B cell (primary cell): ENCODE measurements at regions not wholly inside any gene's neighbourhood (a gene's known extent, or its start where the extent isn't known, plus 50 kb on each side); places are given as distances from the start of the nearest gene placed in this dataset.
"Not testable (repeated sequence)": the region's sequence is repeated elsewhere in the genome, so short reads cannot be mapped to it uniquely, and the experiment has no call there.

ENCODE experiments used
- ATAC-seq: fragments of 200-7000 bp; cut with Tn5 transposase; one replicate; pipeline ENCODE4 v1.10.0; 2021; ENCODE audit warnings: low read depth, mild to moderate bottlenecking, moderate number of reproducible peaks, moderate library complexity
- CTCF ChIA-PET: fragments of 350-600 bp; sonication (Branson Sonifier 250); formaldehyde crosslinking; loops from one replicate; lab custom pipeline; 2021; ENCODE audit warnings: antibody characterized with exemption, inconsistent platforms; lab: Charles Lee
- POLR2A ChIA-PET: fragments of 350-600 bp; sonication (Branson Sonifier 250); formaldehyde crosslinking; loops from one replicate; lab custom pipeline; 2021; ENCODE audit warnings: antibody characterized with exemption; lab: Charles Lee
- DNase-seq: peaks from one replicate; pipeline ENCODE4 v3.0.0; 2013
- H2AFZ ChIP-seq: 2 replicates; pipeline ENCODE4 v1.6.1; 2012; ENCODE audit warnings: mild to moderate bottlenecking, low read depth, low read length; ENCODE audit not compliant: insufficient read depth, poor library complexity, severe bottlenecking
- H3K27ac ChIP-seq, 2 donors: 1 replicate in 1 of 2; 2 replicates in 1 of 2; pipeline ENCODE4 v1.5.1; 2012 to 2013; ENCODE audit warnings: low read length in 2 of 2, mild to moderate bottlenecking in 2 of 2, moderate library complexity in 1 of 2
- H3K27me3 ChIP-seq, 4 experiments: fragments of 200-600 bp in 1 of 4; sonication (generic) in 1 of 4; replicated peaks in 1 of 4; 1 replicate in 2 of 4; 2 replicates in 2 of 4; pipeline versions ENCODE4 v1.6.1 to v1.7.0; 2013 to 2016; ENCODE audit warnings: low read length in 3 of 4, mild to moderate bottlenecking in 2 of 4, mixed read lengths in 1 of 4, moderate library complexity in 1 of 4; ENCODE audit not compliant: insufficient read depth in 4 of 4, control insufficient read depth in 3 of 4; ENCODE audit errors: control extremely low read depth in 1 of 4
- H3K36me3 ChIP-seq, 2 experiments: replicated peaks in 1 of 2; 1 replicate in 1 of 2; 2 replicates in 1 of 2; pipeline versions ENCODE4 v1.6.1 to v1.7.1; 2013; ENCODE audit warnings: low read length in 1 of 2; ENCODE audit not compliant: insufficient read depth in 2 of 2, control insufficient read depth in 1 of 2; ENCODE audit errors: control extremely low read depth in 1 of 2, extremely low read depth in 1 of 2
- H3K4me1 ChIP-seq, 2 donors: fragments of 200-600 bp in 1 of 2; sonication (generic) in 1 of 2; 1 replicate in 1 of 2; 2 replicates in 1 of 2; pipeline versions ENCODE4 v1.5.1 to v1.6.1; 2013 to 2017; ENCODE audit warnings: low read length in 2 of 2; ENCODE audit not compliant: control insufficient read depth in 2 of 2, insufficient read depth in 2 of 2
- H3K4me2 ChIP-seq: replicated peaks from 2 replicates; pipeline ENCODE3; 2012; ENCODE audit warnings: mild to moderate bottlenecking, low read depth, low read length; ENCODE audit not compliant: poor library complexity, severe bottlenecking
- H3K4me3 ChIP-seq, 5 experiments: fragments of 200-600 bp in 1 of 5; sonication (generic) in 1 of 5; 1 replicate in 3 of 5; 2 replicates in 2 of 5; pipeline versions ENCODE4 v1.5.1 to v1.7.0; 2011 to 2016; ENCODE audit warnings: low read length in 4 of 5, mild to moderate bottlenecking in 4 of 5, low read depth in 2 of 5, control low read depth in 1 of 5, moderate library complexity in 1 of 5; ENCODE audit not compliant: insufficient read depth in 1 of 5; ENCODE audit errors: control extremely low read depth in 1 of 5, extremely low read depth in 1 of 5
- H3K79me2 ChIP-seq: fragments of 200-600 bp; sonication (generic); one replicate; pipeline ENCODE4 v1.6.0; 2016; ENCODE audit warnings: low read length; ENCODE audit not compliant: control insufficient read depth, insufficient read depth
- H3K9ac ChIP-seq: fragments of 200-600 bp; sonication (generic); 2 replicates; pipeline ENCODE4 v1.6.1; 2017; ENCODE audit warnings: mild to moderate bottlenecking, low read length, moderate library complexity
- H3K9me3 ChIP-seq, 3 donors: one replicate each; pipeline versions ENCODE4 v1.6.1 to v1.7.1; 2013; ENCODE audit warnings: low read length in 2 of 3; ENCODE audit not compliant: control insufficient read depth in 2 of 3, insufficient read depth in 1 of 3; ENCODE audit errors: control extremely low read depth in 1 of 3
- H4K20me1 ChIP-seq: 2 replicates; pipeline ENCODE4 v1.6.0; 2012; ENCODE audit warnings: mild to moderate bottlenecking, low read length; ENCODE audit not compliant: insufficient read depth, control insufficient read depth, poor library complexity, severe bottlenecking
- H3K27ac Mint-ChIP-seq: one replicate; pipeline ENCODE4 v1.8.0; 2021; ENCODE audit warnings: mixed read lengths
- H3K27me3 Mint-ChIP-seq: one replicate; pipeline ENCODE4 v1.8.0; 2021; ENCODE audit warnings: mixed read lengths
- H3K4me1 Mint-ChIP-seq: one replicate; pipeline ENCODE4 v1.8.0; 2021; ENCODE audit warnings: mixed read lengths
- H3K4me3 Mint-ChIP-seq: one replicate; pipeline ENCODE4 v1.8.0; 2021; ENCODE audit warnings: mixed read lengths
- H3K9me3 Mint-ChIP-seq: one replicate; pipeline ENCODE4 v1.8.0; 2022; ENCODE audit warnings: mixed read lengths; ENCODE audit not compliant: insufficient read depth
- EZH2 ChIP-seq: IDR thresholded peaks from 2 replicates; pipeline ENCODE4 v1.6.1; 2012; ENCODE audit warnings: borderline replicate concordance, low read depth, mild to moderate bottlenecking, moderate library complexity, low read length; ENCODE audit not compliant: insufficient read depth, poor library complexity, severe bottlenecking
- WGBS: methylation state at CpG from one replicate; pipeline ENCODE4 v1.1.5; 2013; ENCODE audit warnings: missing lambda C conversion rate; ENCODE audit not compliant: insufficient coverage; 5-methylcytosine and 5-hydroxymethylcytosine counted together
- intact Hi-C: fragments of 100-400 bp; cut with micrococcal nuclease; formaldehyde crosslinking; loops from one replicate; pipeline ENCODE4 v1.10.0; 2022
- TF ChIP-seq, protein P1 (sequence below): fragments of 200-600 bp; IDR thresholded peaks from one replicate; pipeline ENCODE4 v1.8.0; 2022; ENCODE audit warnings: antibody characterized with exemption, mild to moderate bottlenecking

DNA sequence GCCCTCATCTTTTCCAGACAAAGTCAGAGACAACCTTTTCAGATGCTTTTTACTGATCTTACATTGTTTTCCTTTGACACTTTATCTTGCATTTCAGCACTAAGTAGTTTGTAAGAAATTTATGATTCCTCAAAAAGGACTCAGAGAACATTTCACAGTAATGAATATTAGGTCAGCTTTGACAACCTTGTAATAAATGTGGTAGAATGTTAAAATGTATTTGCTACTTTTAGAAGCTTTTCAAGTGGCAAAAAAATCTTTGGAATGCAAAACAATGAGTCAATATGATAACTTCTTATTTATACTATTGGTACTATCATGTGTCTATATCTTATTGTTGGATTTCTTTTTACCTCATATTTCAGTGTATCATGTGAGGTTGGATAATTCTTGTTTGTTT lies 146.2 kb upstream of the FAT4 start:
- no peaks in the 10 kb centered on the region for H3K27me3 ChIP-seq
- H3K27me3 Mint-ChIP-seq = no peaks in the 10 kb centered on the region
- no peak overlapping the region for H3K9ac ChIP-seq
- no peak for ATAC-seq
- no peaks in the 10 kb centered on the region for H3K36me3 ChIP-seq
- H3K4me2 ChIP-seq = no peak overlapping the region
- no peaks in the 10 kb centered on the region for H3K4me1 ChIP-seq
- no peak overlapping the region for H3K4me3 Mint-ChIP-seq
- no peak for DNase-seq
- no peaks in the 10 kb centered on the region for H3K4me1 Mint-ChIP-seq
- H3K27ac ChIP-seq = no peak overlapping the region
- no peaks in the 10 kb centered on the region for H3K79me2 ChIP-seq
- TF ChIP-seq EZH2 = no peak
- TF ChIP-seq, protein P1, sequence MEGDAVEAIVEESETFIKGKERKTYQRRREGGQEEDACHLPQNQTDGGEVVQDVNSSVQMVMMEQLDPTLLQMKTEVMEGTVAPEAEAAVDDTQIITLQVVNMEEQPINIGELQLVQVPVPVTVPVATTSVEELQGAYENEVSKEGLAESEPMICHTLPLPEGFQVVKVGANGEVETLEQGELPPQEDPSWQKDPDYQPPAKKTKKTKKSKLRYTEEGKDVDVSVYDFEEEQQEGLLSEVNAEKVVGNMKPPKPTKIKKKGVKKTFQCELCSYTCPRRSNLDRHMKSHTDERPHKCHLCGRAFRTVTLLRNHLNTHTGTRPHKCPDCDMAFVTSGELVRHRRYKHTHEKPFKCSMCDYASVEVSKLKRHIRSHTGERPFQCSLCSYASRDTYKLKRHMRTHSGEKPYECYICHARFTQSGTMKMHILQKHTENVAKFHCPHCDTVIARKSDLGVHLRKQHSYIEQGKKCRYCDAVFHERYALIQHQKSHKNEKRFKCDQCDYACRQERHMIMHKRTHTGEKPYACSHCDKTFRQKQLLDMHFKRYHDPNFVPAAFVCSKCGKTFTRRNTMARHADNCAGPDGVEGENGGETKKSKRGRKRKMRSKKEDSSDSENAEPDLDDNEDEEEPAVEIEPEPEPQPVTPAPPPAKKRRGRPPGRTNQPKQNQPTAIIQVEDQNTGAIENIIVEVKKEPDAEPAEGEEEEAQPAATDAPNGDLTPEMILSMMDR = no peak
- no peak overlapping the region for H3K4me3 ChIP-seq
- H3K9me3 Mint-ChIP-seq = no peaks in the 10 kb centered on the region
- intact Hi-C loops = no loop called here
- ChIA-PET POLR2A (no interaction called here), CTCF (no interaction called here)
- no peak overlapping the region for H3K27ac Mint-ChIP-seq
- H3K9me3 ChIP-seq = peaks cover 0 to 4% (median 0%) of the 10 kb centered on the region in 3 donors
- no peaks in the 10 kb centered on the region for H4K20me1 ChIP-seq
- H2AFZ ChIP-seq = no peak overlapping the region

DNA sequence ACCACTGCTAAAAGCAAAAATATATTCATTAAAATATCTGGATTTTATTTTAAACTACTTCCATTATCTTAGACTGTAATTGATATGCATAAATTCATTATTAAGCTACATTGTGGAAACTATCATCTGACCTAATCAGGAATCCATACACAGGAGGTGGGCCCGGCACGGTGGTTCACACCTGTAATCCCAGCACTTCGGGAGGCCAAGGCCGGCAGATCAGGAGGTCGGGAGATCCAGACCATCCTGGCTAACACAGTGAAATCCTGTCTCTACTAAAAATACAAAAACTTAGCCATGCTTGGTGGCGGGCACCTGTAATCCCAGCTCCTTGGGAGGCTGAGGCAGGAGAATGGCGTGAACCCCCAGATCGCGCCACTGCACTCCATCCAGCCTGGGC lies 148.7 kb upstream of the FAT4 start:
- H3K9me3 Mint-ChIP-seq, intact Hi-C loops, H3K4me1 ChIP-seq, ATAC-seq, H3K9me3 ChIP-seq, H2AFZ ChIP-seq, H3K27me3 ChIP-seq, H3K36me3 ChIP-seq, H3K9ac ChIP-seq, H3K4me3 Mint-ChIP-seq, DNase-seq, H3K27ac ChIP-seq, POLR2A ChIA-PET, H3K27me3 Mint-ChIP-seq, H3K27ac Mint-ChIP-seq, CTCF ChIA-PET, H3K4me3 ChIP-seq, H3K4me1 Mint-ChIP-seq, H3K79me2 ChIP-seq, H3K4me2 ChIP-seq, H4K20me1 ChIP-seq: not testable (repeated sequence)
- 98% methylated on average over 9 of the region's 9 CpGs for WGBS
